ENCODE measurements at regions not wholly inside any gene's neighbourhood (a gene's known extent, or its start where the extent isn't known, plus 50 kb on each side); places are given as distances from the start of the nearest gene placed in this dataset.

DNA sequence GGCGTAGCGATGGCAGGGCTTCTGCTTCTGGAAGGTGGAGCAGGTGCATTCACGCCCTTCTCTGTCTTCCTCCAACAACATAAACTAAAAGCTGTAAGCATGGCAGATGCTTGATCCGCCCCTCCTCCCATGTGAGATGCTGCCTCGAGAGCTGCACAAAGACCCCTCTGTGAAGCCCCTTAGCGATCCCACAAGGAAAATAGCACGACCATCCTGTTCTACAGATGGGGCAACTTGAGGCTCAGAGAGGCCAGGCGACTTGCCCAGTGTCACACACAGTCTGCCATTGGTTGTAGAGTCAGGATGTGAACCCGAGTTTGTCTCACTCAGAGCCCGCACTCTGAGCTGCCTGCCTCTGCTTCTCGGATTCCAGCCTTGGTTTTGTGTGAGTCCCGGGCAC lies 144.4 kb downstream of the SCARB1 start:
- Histone ChIP-seq H3K9me3 (ENCODE audit: low read depth, low read length) (no peaks in the 10 kb centered on the region), H3K27ac (no peak overlapping the region), H3K9ac (ENCODE audit: insufficient read length) (no peak overlapping the region), H3K4me3 (no peak overlapping the region), H3K36me3 (ENCODE audit: insufficient read depth, low read length) (no peaks in the 10 kb centered on the region)
- no peak for TF ChIP-seq EZH2 (IDR thresholded peaks at IDR 0.05)
- TF ChIP-seq FOXP2 (optimal IDR thresholded peaks at IDR 0.05; ENCODE audit: control extremely low read depth, extremely low read length, insufficient read depth), result no peak
- TF ChIP-seq POLR2AphosphoS5 (IDR thresholded peaks at IDR 0.05; ENCODE audit: borderline replicate concordance, low read depth, low read length), result no peak
- no peak for DNase-seq (ENCODE audit: low read depth, low spot score)

DNA sequence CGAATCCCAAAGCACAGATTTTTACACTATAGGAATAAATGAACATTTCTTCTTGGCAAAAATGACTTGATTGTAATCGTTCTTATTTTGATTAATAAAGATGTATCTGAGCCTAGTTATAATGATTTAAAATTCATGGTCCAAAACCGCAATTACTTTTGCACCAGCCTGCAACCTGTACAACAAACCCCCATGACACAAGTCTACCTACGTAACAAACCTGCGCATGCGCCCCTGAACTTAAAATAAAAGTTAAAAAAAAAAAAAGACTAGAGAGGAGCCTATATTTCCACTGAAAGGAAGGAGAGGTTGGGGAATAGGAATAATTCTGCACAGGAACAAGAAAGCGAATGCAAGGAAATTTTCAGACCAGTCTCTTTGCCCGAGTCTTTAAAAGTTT lies 145.2 kb downstream of the SCARB1 start:
- Histone ChIP-seq H3K27ac (no peak overlapping the region), H3K36me3 (ENCODE audit: insufficient read depth, low read length) (no peaks in the 10 kb centered on the region), H3K9ac (ENCODE audit: insufficient read length) (no peak overlapping the region), H3K4me3 (no peak overlapping the region), H3K9me3 (ENCODE audit: low read depth, low read length) (no peaks in the 10 kb centered on the region)
- no peak for DNase-seq (ENCODE audit: low read depth, low spot score)
- TF ChIP-seq POLR2AphosphoS5 (IDR thresholded peaks at IDR 0.05; ENCODE audit: borderline replicate concordance, low read depth, low read length), result no peak
- no peak for TF ChIP-seq FOXP2 (optimal IDR thresholded peaks at IDR 0.05; ENCODE audit: control extremely low read depth, extremely low read length, insufficient read depth)
- no peak for TF ChIP-seq EZH2 (IDR thresholded peaks at IDR 0.05)

DNA sequence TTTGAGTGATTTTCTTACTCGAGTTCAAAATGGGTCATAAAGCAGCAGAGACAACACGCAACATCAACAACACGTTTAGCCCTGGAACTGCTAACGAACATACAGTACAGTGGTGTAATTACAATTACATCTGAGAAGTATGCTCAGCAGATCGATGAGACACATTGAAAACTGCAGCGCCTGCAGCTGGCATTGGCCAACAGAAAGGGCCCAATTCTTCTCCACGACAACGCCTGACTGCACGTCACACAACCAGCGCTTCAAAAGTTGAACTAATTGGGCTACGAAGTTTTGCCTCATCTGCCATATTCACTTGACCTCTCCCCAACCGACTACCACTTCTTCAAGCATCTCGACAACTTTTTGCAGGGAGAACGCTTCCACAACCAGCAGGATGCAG lies 145.6 kb downstream of the SCARB1 start:
- no peak overlapping the region for H3K27ac ChIP-seq
- H3K4me3 ChIP-seq, result no peak overlapping the region
- H3K9ac ChIP-seq (ENCODE audit: insufficient read length), result no peak overlapping the region
- TF ChIP-seq POLR2AphosphoS5 (IDR thresholded peaks at IDR 0.05; ENCODE audit: borderline replicate concordance, low read depth, low read length) (no peak), FOXP2 (optimal IDR thresholded peaks at IDR 0.05; ENCODE audit: control extremely low read depth, extremely low read length, insufficient read depth) (no peak), EZH2 (IDR thresholded peaks at IDR 0.05) (no peak)
- no peak for DNase-seq (ENCODE audit: low read depth, low spot score)
- no peaks in the 10 kb centered on the region for H3K9me3 ChIP-seq (ENCODE audit: low read depth, low read length)
- H3K36me3 ChIP-seq (ENCODE audit: insufficient read depth, low read length), result no peaks in the 10 kb centered on the region

- H3K36me3 ChIP-seq (ENCODE audit: insufficient read depth, low read length), result no peaks in the 10 kb centered on the region
- TF ChIP-seq FOXP2 (optimal IDR thresholded peaks at IDR 0.05; ENCODE audit: control extremely low read depth, extremely low read length, insufficient read depth), result no peak
- TF ChIP-seq EZH2 (IDR thresholded peaks at IDR 0.05), result no peak
- no peak for TF ChIP-seq POLR2AphosphoS5 (IDR thresholded peaks at IDR 0.05; ENCODE audit: borderline replicate concordance, low read depth, low read length)
- no peak for DNase-seq (ENCODE audit: low read depth, low spot score)
- H3K9me3 ChIP-seq (ENCODE audit: low read depth, low read length), result no peaks in the 10 kb centered on the region
- H3K27ac ChIP-seq, result no peak overlapping the region
- H3K4me3 ChIP-seq, result no peak overlapping the region
- H3K9ac ChIP-seq (ENCODE audit: insufficient read length), result no peak overlapping the region
Measured at GRCh38 chr12:124717318-124717717, 146.3 kb downstream of the SCARB1 start.

- TF ChIP-seq POLR2AphosphoS5 (IDR thresholded peaks at IDR 0.05; ENCODE audit: borderline replicate concordance, low read depth, low read length), result no peak
- Histone ChIP-seq H3K4me3 (peak overlapping the region; percentile 72), H3K36me3 (ENCODE audit: insufficient read depth, low read length) (no peaks in the 10 kb centered on the region), H3K9me3 (ENCODE audit: low read depth, low read length) (no peaks in the 10 kb centered on the region), H3K27ac (no peak overlapping the region), H3K9ac (ENCODE audit: insufficient read length) (no peak overlapping the region)
- no peak for DNase-seq (ENCODE audit: low read depth, low spot score)
Measured at GRCh38 chr12:124716208-124717130, 147.2 kb downstream of the SCARB1 start.

GRCh38 chr12:124715121-124715990 lies 147.9 kb upstream of the NCOR2 start:
- Histone ChIP-seq H3K4me3 (peak overlapping the region; percentile 72), H3K9ac (ENCODE audit: insufficient read length) (peak overlapping the region; percentile 52), H3K9me3 (ENCODE audit: low read depth, low read length) (no peaks in the 10 kb centered on the region), H3K27ac (no peak overlapping the region), H3K36me3 (ENCODE audit: insufficient read depth, low read length) (no peaks in the 10 kb centered on the region)
- DNase-seq (ENCODE audit: low read depth, low spot score), result no peak
- no peak for TF ChIP-seq FOXP2 (optimal IDR thresholded peaks at IDR 0.05; ENCODE audit: control extremely low read depth, extremely low read length, insufficient read depth)
- no peak for TF ChIP-seq EZH2 (IDR thresholded peaks at IDR 0.05)
- peak; percentile 63 for TF ChIP-seq POLR2AphosphoS5 (IDR thresholded peaks at IDR 0.05; ENCODE audit: borderline replicate concordance, low read depth, low read length)

DNA sequence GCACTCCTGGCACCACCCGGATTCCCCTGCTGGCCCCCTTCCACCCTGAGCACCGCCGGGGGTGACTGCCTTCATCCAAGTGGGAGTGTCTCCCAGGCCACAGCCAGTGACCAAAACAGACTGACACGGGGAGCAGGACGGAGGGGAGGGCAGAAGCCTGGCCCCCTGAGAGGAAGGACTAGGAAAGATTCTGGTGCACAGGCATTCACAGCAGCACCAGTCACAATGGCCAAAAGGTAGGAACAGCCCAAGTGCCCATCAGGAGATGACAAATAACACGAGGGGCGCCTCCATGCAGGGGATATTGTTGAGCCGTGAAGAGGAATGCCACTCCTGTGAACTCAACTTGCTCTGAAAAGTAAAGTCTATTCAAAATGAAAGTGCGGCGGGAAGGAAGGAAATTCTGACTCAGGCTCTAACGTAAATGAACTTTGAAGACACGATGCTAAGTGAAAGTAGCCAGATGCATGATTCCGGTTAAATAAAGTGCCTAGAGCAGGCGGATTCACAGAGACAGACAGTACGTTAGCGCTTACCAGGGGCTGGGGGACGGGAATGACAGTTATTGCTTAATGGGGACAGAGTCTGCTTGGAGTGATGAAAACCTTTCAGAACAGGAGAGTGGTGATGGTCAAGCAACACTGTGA lies 146.1 kb upstream of the NCOR2 start:
- Histone ChIP-seq H3K36me3 (ENCODE audit: insufficient read depth, low read length) (no peaks in the 10 kb centered on the region), H3K9me3 (ENCODE audit: low read depth, low read length) (no peaks in the 10 kb centered on the region), H3K9ac (ENCODE audit: insufficient read length) (no peak overlapping the region), H3K4me3 (no peak overlapping the region), H3K27ac (no peak overlapping the region)
- no peak for DNase-seq (ENCODE audit: low read depth, low spot score)
- TF ChIP-seq POLR2AphosphoS5 (IDR thresholded peaks at IDR 0.05; ENCODE audit: borderline replicate concordance, low read depth, low read length) (no peak), EZH2 (IDR thresholded peaks at IDR 0.05) (no peak), FOXP2 (optimal IDR thresholded peaks at IDR 0.05; ENCODE audit: control extremely low read depth, extremely low read length, insufficient read depth) (no peak)

GRCh38 chr12:124713041-124713435 lies 145.6 kb upstream of the NCOR2 start:
- DNase-seq (ENCODE audit: low read depth, low spot score), result no peak
- Histone ChIP-seq H3K4me3 (no peak overlapping the region), H3K9me3 (ENCODE audit: low read depth, low read length) (no peaks in the 10 kb centered on the region), H3K9ac (ENCODE audit: insufficient read length) (no peak overlapping the region), H3K36me3 (ENCODE audit: insufficient read depth, low read length) (no peaks in the 10 kb centered on the region), H3K27ac (no peak overlapping the region)
- TF ChIP-seq FOXP2 (optimal IDR thresholded peaks at IDR 0.05; ENCODE audit: control extremely low read depth, extremely low read length, insufficient read depth) (no peak), EZH2 (IDR thresholded peaks at IDR 0.05) (no peak), POLR2AphosphoS5 (IDR thresholded peaks at IDR 0.05; ENCODE audit: borderline replicate concordance, low read depth, low read length) (no peak)

Data from SK-N-MC (cell line).